A673 (cell line): ENCODE measurements at regions not wholly inside any gene's neighbourhood (a gene's known extent, or its start where the extent isn't known, plus 50 kb on each side); places are given as distances from the start of the nearest gene placed in this dataset.

Experiments used
- EZH2 ChIP-seq: fragments of 200-600 bp; sonication (generic); IDR thresholded peaks from 2 replicates; pipeline ENCODE4 v1.6.1; 2017; ENCODE audit warnings: borderline replicate concordance, low read depth, mild to moderate bottlenecking, mixed read lengths, antibody characterized with exemption, low read length; ENCODE audit not compliant: poor library complexity, severe bottlenecking
- TF ChIP-seq, protein P1 (sequence below): fragments of 300-800, 200-600 bp; sonication (generic); conservative IDR thresholded peaks from 2 replicates; pipeline ENCODE4 v1.5.1; 2017; ENCODE audit warnings: low read depth, mild to moderate bottlenecking, antibody characterized with exemption, low read length, moderate library complexity, mixed read lengths

- TF ChIP-seq, protein P1, sequence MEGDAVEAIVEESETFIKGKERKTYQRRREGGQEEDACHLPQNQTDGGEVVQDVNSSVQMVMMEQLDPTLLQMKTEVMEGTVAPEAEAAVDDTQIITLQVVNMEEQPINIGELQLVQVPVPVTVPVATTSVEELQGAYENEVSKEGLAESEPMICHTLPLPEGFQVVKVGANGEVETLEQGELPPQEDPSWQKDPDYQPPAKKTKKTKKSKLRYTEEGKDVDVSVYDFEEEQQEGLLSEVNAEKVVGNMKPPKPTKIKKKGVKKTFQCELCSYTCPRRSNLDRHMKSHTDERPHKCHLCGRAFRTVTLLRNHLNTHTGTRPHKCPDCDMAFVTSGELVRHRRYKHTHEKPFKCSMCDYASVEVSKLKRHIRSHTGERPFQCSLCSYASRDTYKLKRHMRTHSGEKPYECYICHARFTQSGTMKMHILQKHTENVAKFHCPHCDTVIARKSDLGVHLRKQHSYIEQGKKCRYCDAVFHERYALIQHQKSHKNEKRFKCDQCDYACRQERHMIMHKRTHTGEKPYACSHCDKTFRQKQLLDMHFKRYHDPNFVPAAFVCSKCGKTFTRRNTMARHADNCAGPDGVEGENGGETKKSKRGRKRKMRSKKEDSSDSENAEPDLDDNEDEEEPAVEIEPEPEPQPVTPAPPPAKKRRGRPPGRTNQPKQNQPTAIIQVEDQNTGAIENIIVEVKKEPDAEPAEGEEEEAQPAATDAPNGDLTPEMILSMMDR: no peak
- TF ChIP-seq EZH2: no peak
Observed at GRCh38 chr18:27567434-27567833, 382.3 kb upstream of the CHST9 start.
